Liver (tissue), 3 donors: ENCODE measurements at regions not wholly inside any gene's neighbourhood (a gene's known extent, or its start where the extent isn't known, plus 50 kb on each side); places are given as distances from the start of the nearest gene placed in this dataset.

Source experiments
- CTCF ChIP-seq: fragments of 150-350 bp; IDR thresholded peaks from 2 replicates; pipeline ENCODE4 v1.5.1; 2017; ENCODE audit warnings: improper control_type of control experiment, low read depth, low read length; ENCODE audit not compliant: missing input control
- EGR1 ChIP-seq, 2 donors: IDR thresholded peaks; 2 replicates each; pipeline ENCODE4 v1.6.1; 2016 to 2018; ENCODE audit warnings: antibody characterized with exemption in 2 of 2, low read depth in 2 of 2
- RAD21 ChIP-seq, 2 donors: IDR thresholded peaks; 2 replicates each; pipeline ENCODE4 v1.6.1; 2016; ENCODE audit warnings: antibody characterized with exemption in 2 of 2, mild to moderate bottlenecking in 2 of 2
- SP1 ChIP-seq: IDR thresholded peaks from 2 replicates; pipeline ENCODE4 v1.6.1; 2018; ENCODE audit warnings: antibody characterized with exemption, mild to moderate bottlenecking
- TAF1 ChIP-seq: conservative IDR thresholded peaks from 2 replicates; pipeline ENCODE4 v1.6.1; 2016; ENCODE audit warnings: antibody characterized with exemption, mild to moderate bottlenecking
- TF ChIP-seq, protein P1 (sequence below): IDR thresholded peaks from 2 replicates; pipeline ENCODE4 v1.6.1; 2016; ENCODE audit warnings: antibody characterized with exemption
- donor health status: healthy.
- donor health status: healthy.

GRCh38 chr5:74975582-74975981 is 76.8 kb downstream of the GCNT4 start:
- no peak for TF ChIP-seq CTCF
- TF ChIP-seq EGR1 (IDR thresholded peaks at IDR 0.05; ENCODE audit: low read depth in 2 of 2): no peak
- TF ChIP-seq, protein P1, sequence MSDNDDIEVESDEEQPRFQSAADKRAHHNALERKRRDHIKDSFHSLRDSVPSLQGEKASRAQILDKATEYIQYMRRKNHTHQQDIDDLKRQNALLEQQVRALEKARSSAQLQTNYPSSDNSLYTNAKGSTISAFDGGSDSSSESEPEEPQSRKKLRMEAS: no peak
- no peak for TF ChIP-seq RAD21 (IDR thresholded peaks at IDR 0.05)
- TF ChIP-seq TAF1: no peak
- TF ChIP-seq SP1: no peak
